ENCODE measurements at regions not wholly inside any gene's neighbourhood (a gene's known extent, or its start where the extent isn't known, plus 50 kb on each side); places are given as distances from the start of the nearest gene placed in this dataset.

DNA sequence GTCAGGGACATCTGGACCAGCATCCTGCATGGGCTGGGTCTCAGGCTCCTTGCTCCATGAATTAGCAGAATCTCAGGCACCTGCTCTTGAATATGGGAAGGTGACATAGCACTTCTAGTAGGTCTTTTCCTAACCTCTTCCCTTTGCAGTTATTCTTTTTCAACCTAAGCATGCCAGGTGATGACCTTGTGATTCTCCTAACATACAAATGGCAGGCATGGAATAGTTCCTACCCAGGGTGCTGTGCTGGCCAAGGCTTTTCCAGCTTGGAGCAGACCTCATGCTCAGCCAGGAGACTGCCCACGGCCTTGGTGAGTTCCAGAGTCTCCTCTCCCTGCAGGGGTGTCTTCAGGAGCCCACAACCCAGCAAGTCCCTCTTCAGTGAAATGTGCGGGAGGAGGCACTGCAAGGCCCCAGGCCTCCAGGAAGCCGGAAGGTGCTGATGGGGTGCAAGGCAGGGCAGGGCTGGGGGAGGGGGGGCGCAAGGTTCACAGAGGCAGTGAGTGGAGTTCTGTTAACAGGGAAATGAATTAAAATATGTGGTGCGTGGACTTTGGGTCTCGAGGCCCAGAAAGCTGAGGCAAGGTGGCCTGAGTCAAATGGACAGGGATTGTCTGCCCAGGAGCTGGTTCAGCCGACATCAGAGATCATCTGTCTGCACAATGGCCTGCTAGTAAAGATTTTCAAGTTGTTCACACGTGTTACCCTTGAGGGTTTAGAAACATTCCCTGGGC is 75.9 kb upstream of the SEPTIN5 start:
- H3K4me1 Mint-ChIP-seq (ENCODE audit: low read depth), result no peaks in the 10 kb centered on the region
- H3K9me3 Mint-ChIP-seq, result no peaks in the 10 kb centered on the region
- no peaks in the 10 kb centered on the region for H3K27me3 Mint-ChIP-seq (ENCODE audit: low read depth)
- H3K27ac Mint-ChIP-seq, result no peak overlapping the region
- H3K4me3 Mint-ChIP-seq, result no peak overlapping the region
- no peaks in the 10 kb centered on the region for H3K36me3 Mint-ChIP-seq (ENCODE audit: low read depth)

GRCh38 chr22:19639610-19640135 is 74.6 kb upstream of the SEPTIN5 start:
- no peak overlapping the region for H3K4me3 Mint-ChIP-seq
- H3K9me3 Mint-ChIP-seq, result no peaks in the 10 kb centered on the region
- H3K27ac Mint-ChIP-seq, result no peak overlapping the region
- no peaks in the 10 kb centered on the region for H3K36me3 Mint-ChIP-seq (ENCODE audit: low read depth)
- H3K4me1 Mint-ChIP-seq (ENCODE audit: low read depth), result no peaks in the 10 kb centered on the region
- no peaks in the 10 kb centered on the region for H3K27me3 Mint-ChIP-seq (ENCODE audit: low read depth)

GRCh38 chr22:19640306-19640705 is 74.0 kb upstream of the SEPTIN5 start:
- H3K27ac Mint-ChIP-seq, result no peak overlapping the region
- H3K4me3 Mint-ChIP-seq, result no peak overlapping the region
- H3K36me3 Mint-ChIP-seq (ENCODE audit: low read depth), result no peaks in the 10 kb centered on the region
- no peaks in the 10 kb centered on the region for H3K4me1 Mint-ChIP-seq (ENCODE audit: low read depth)
- no peaks in the 10 kb centered on the region for H3K27me3 Mint-ChIP-seq (ENCODE audit: low read depth)
- no peaks in the 10 kb centered on the region for H3K9me3 Mint-ChIP-seq

DNA sequence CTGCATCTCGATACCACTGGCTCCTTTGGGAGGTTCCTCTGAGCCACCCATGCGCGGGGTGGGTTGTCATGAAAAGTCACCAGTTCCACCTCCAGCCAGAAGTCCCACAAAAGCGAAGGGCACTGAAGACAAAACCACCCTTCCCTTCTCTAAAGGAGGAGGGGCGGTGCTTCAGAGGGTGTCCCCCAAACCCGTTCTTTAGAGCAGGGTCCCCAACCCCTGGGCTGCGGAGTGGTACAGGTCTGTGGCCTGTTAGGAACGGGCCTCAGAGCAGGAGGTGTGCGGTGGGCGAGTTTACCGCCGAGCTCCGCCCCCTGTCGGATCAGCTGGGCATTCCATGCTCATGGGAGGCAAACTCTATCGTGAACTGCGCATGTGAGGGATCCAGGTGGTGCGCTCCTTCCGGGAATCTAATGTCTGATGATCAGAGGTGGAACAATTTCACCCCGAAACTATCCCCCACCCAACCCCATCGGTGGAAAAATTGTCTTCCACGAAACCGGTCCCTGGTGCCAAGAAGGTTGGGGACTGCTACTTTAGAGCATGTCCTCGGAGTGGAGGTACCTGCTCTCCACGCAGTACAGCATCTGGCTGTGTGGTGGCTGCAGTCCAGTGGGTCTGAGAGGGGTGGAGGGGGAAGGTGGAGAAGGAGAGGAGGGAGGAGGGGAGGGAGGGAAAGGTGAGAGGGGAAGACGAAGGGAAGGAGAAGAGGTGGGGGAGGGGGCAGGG is 72.9 kb upstream of the SEPTIN5 start:
- no peaks in the 10 kb centered on the region for H3K36me3 Mint-ChIP-seq (ENCODE audit: low read depth)
- H3K27ac Mint-ChIP-seq, result no peak overlapping the region
- no peaks in the 10 kb centered on the region for H3K4me1 Mint-ChIP-seq (ENCODE audit: low read depth)
- no peaks in the 10 kb centered on the region for H3K9me3 Mint-ChIP-seq
- no peak overlapping the region for H3K4me3 Mint-ChIP-seq
- no peaks in the 10 kb centered on the region for H3K27me3 Mint-ChIP-seq (ENCODE audit: low read depth)

DNA sequence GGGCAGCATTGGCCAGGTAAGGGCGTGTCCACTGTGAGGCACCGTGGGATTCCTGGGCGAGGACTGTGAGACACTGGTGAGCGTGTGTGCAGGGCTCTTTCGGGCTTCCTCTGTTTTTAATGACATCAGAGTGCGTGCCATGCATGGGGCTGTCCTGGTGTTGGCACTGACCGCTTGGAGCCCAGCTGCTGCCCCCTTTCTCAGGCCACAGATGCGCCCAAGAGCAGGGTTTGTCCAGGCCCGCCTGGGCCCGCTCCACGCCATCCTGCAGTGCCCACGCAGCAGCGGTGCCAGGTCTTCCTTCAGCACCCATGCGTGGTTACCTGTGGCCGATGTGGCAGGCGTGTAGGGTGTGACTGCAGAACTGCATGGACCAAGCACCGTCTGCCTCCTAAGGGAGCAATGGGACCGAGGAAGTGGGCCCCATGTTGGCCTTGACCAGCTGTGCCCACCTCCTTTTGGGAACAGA is 72.3 kb upstream of the SEPTIN5 start:
- H3K27ac Mint-ChIP-seq, result no peak overlapping the region
- no peaks in the 10 kb centered on the region for H3K36me3 Mint-ChIP-seq (ENCODE audit: low read depth)
- H3K9me3 Mint-ChIP-seq, result no peaks in the 10 kb centered on the region
- no peaks in the 10 kb centered on the region for H3K27me3 Mint-ChIP-seq (ENCODE audit: low read depth)
- H3K4me3 Mint-ChIP-seq, result no peak overlapping the region
- H3K4me1 Mint-ChIP-seq (ENCODE audit: low read depth), result no peaks in the 10 kb centered on the region

- H3K27me3 Mint-ChIP-seq (ENCODE audit: low read depth), result no peaks in the 10 kb centered on the region
- no peaks in the 10 kb centered on the region for H3K4me1 Mint-ChIP-seq (ENCODE audit: low read depth)
- H3K4me3 Mint-ChIP-seq, result no peak overlapping the region
- no peak overlapping the region for H3K27ac Mint-ChIP-seq
- H3K36me3 Mint-ChIP-seq (ENCODE audit: low read depth), result no peaks in the 10 kb centered on the region
- peaks cover 9% of the 10 kb centered on the region for H3K9me3 Mint-ChIP-seq
Observed at GRCh38 chr22:19643448-19644313, 70.6 kb upstream of the SEPTIN5 start.

GRCh38 chr22:19644314-19645223 is 69.7 kb upstream of the SEPTIN5 start:
- H3K36me3 Mint-ChIP-seq (ENCODE audit: low read depth), result no peaks in the 10 kb centered on the region
- H3K4me1 Mint-ChIP-seq (ENCODE audit: low read depth), result no peaks in the 10 kb centered on the region
- peaks cover 16% of the 10 kb centered on the region for H3K9me3 Mint-ChIP-seq
- peaks cover 7% of the 10 kb centered on the region for H3K27me3 Mint-ChIP-seq (ENCODE audit: low read depth)
- no peak overlapping the region for H3K4me3 Mint-ChIP-seq
- no peak overlapping the region for H3K27ac Mint-ChIP-seq

GRCh38 chr22:19645391-19645790 is 68.9 kb upstream of the SEPTIN5 start:
- Mint-ChIP-seq H3K4me1 (ENCODE audit: low read depth) (no peaks in the 10 kb centered on the region), H3K36me3 (ENCODE audit: low read depth) (no peaks in the 10 kb centered on the region), H3K9me3 (peaks cover 16% of the 10 kb centered on the region), H3K4me3 (no peak overlapping the region), H3K27ac (no peak overlapping the region), H3K27me3 (ENCODE audit: low read depth) (peaks cover 14% of the 10 kb centered on the region)

- no peak overlapping the region for H3K27ac Mint-ChIP-seq
- H3K27me3 Mint-ChIP-seq (ENCODE audit: low read depth), result peaks cover 18% of the 10 kb centered on the region
- H3K4me1 Mint-ChIP-seq (ENCODE audit: low read depth), result no peaks in the 10 kb centered on the region
- H3K4me3 Mint-ChIP-seq, result no peak overlapping the region
- H3K9me3 Mint-ChIP-seq, result peaks cover 16% of the 10 kb centered on the region
- H3K36me3 Mint-ChIP-seq (ENCODE audit: low read depth), result no peaks in the 10 kb centered on the region
Observed at GRCh38 chr22:19645905-19646304, 68.4 kb upstream of the SEPTIN5 start.

- Mint-ChIP-seq H3K4me1 (ENCODE audit: low read depth) (no peaks in the 10 kb centered on the region), H3K9me3 (peaks cover 16% of the 10 kb centered on the region), H3K27me3 (ENCODE audit: low read depth) (peaks cover 23% of the 10 kb centered on the region), H3K36me3 (ENCODE audit: low read depth) (no peaks in the 10 kb centered on the region), H3K4me3 (no peak overlapping the region), H3K27ac (no peak overlapping the region)
Observed at GRCh38 chr22:19646383-19646782, 67.9 kb upstream of the SEPTIN5 start.

- Mint-ChIP-seq H3K4me3 (no peak overlapping the region), H3K9me3 (peaks cover 16% of the 10 kb centered on the region), H3K27ac (peak overlapping the region; percentile 37), H3K27me3 (ENCODE audit: low read depth) (peaks cover 37% of the 10 kb centered on the region), H3K4me1 (ENCODE audit: low read depth) (no peaks in the 10 kb centered on the region), H3K36me3 (ENCODE audit: low read depth) (no peaks in the 10 kb centered on the region)
Observed at GRCh38 chr22:19648419-19648929, 65.8 kb upstream of the SEPTIN5 start.

DNA sequence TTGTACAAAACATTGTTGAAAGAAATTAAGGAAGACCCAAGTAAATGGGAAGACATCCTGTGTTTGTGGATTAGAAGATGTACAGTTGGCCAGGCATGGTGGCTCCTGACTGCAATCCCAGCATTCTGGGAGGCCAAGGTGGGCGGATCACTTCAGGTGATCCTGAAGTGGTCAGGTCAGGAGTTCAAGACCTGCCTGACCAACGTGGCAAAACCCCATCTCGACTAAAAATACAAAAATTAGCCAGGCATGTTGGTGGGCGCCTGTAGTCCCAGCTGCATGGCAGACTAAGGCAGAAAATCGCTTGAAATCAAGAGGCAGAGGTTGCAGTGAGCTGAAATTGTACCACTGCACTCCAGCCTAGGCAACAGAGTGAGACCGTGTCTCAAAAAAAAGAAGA is 62.0 kb upstream of the SEPTIN5 start:
- Mint-ChIP-seq H3K4me1 (ENCODE audit: low read depth) (no peaks in the 10 kb centered on the region), H3K36me3 (ENCODE audit: low read depth) (no peaks in the 10 kb centered on the region), H3K27ac (no peak overlapping the region), H3K4me3 (no peak overlapping the region), H3K27me3 (ENCODE audit: low read depth) (peaks cover 37% of the 10 kb centered on the region), H3K9me3 (peaks cover 16% of the 10 kb centered on the region)

DNA sequence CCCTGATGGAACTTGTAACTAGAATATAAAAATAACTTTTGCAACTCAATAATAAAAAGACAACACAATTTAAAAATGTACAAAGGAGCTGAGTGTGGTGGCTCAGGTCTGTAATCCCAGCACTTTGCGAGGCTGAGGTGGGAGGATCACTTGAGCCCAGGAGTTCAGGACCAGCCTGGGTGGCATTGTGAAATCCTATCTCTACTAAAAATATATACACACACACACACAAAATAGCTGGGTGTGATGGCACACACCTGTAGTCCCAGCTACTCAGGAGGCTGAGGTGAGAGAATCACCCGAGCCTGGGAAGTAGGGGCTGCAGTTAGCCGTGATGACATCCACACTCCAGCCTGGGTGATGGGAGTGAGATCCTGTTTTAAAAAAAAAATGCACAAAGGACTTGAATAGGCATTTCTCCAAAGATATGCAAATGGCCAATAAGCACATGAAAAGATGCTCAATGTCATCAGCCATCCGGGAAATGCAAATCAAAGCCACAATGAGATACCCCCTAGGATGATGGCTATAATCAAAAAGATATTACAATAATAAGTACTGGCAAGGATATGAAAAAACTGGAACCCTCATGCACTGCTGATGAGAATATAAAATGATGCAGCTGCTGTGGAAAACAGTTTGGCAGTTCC is 59.8 kb upstream of the SEPTIN5 start:
- H3K9me3 Mint-ChIP-seq, result peaks cover under 1% of the 10 kb centered on the region
- H3K4me3 Mint-ChIP-seq, result no peak overlapping the region
- H3K27ac Mint-ChIP-seq, result no peak overlapping the region
- no peaks in the 10 kb centered on the region for H3K36me3 Mint-ChIP-seq (ENCODE audit: low read depth)
- H3K27me3 Mint-ChIP-seq (ENCODE audit: low read depth), result peaks cover 31% of the 10 kb centered on the region
- H3K4me1 Mint-ChIP-seq (ENCODE audit: low read depth), result no peaks in the 10 kb centered on the region
